GM21360 (cell line): ENCODE measurements at regions not wholly inside any gene's neighbourhood (a gene's known extent, or its start where the extent isn't known, plus 50 kb on each side); places are given as distances from the start of the nearest gene placed in this dataset.
"Not testable (repeated sequence)": the region's sequence is repeated elsewhere in the genome, so short reads cannot be mapped to it uniquely, and the experiment has no call there.

Experiments
- ATAC-seq: cut with Tn5 transposase; IDR thresholded peaks from one replicate; pipeline ENCODE4 v1.9.1; 2021; ENCODE audit warnings: mild to moderate bottlenecking, moderate library complexity; ENCODE audit not compliant: unreplicated experiment

DNA sequence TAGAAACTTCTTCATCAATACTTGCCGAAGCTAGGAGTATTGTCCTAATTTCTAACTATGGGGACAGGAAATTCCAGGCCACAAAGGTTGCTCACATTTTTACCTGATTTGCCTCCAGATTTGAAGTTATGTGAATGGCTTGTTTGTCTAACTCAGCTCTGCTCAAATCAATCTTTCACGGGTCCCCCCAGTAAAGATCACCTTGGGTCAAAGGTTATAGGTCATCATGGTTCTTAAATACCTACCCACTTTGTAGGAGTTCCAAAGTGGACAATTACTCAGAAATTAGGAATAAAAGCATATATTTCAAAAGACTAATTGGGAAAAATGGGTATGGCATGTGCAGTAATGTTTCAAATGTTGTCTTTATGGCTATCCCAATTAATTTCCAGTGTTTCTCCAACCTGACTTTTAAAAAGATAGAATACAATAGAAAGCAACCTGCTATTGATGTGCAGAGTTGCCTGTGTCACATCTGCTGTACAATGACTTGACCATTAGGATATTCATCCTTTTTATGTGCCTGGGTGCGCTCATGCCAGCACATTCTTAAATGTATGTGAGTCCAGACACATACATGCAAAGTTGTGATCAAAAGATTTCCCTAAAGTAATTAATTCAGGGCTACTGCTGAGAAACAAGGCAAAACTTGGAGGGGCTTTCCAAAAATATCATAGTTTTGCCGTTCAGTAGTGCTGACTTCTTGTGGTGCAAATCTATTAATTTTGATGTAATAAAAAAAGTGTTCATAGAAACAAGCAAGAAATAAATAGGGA, 126.1 kb downstream of the MYCN start:
- ATAC-seq, result no peak

DNA sequence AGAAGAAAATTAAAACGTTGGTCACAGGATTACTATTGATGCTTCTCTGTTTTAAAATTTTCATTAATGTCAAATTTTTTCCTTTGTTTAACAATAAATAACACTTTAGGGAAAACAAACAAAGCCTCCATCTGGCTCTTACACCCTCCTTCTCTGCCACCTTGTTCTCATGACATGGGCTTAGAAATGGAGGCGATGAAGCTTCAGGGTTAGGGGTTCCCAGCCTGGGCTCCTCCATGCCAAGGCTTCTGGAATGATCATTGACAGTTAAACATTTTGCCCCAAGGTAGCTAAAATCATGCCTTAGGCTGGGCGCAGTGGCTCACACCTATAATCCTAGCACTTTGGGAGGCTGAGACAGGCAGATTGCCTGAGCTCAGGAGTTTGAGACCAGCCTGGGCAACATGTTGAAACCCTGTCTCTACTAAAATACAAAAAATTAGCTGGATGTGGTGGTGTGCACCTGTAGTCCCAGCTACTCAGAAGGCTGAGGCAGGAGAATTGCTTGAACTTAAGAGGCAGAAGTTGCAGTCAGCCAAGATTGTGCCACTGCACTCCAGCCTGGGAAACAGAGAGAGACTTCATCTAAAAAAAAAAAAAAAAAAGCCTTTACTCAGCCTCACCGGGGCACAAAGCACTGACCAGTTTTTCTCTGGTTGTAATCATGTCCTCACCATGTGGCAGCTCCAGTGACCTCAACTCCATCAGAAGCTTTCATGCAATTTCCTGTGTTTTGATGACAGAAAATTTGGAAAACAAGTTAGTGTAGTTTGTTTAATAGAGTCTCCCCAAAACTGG, 125.1 kb downstream of the MYCN start:
- not testable (repeated sequence) for ATAC-seq

DNA sequence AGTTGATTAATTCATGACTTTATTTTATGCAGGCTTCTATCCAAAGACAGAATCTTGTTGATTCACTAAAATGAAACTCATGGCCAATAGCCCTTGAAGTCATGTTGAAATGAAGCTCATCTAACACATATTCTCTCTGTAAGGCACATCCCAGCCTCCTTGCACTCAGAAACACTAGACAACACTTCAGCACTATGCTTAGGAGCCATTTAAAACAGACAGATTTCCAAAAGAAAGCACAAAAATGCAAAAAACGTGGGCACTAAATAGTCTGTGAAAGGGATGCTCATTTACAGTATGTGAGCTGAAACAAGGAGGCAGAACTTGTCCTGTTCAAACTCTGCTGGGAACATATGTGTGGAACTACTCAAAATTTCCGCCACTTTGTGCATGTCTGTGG, 124.4 kb downstream of the MYCN start:
- ATAC-seq, result no peak

DNA sequence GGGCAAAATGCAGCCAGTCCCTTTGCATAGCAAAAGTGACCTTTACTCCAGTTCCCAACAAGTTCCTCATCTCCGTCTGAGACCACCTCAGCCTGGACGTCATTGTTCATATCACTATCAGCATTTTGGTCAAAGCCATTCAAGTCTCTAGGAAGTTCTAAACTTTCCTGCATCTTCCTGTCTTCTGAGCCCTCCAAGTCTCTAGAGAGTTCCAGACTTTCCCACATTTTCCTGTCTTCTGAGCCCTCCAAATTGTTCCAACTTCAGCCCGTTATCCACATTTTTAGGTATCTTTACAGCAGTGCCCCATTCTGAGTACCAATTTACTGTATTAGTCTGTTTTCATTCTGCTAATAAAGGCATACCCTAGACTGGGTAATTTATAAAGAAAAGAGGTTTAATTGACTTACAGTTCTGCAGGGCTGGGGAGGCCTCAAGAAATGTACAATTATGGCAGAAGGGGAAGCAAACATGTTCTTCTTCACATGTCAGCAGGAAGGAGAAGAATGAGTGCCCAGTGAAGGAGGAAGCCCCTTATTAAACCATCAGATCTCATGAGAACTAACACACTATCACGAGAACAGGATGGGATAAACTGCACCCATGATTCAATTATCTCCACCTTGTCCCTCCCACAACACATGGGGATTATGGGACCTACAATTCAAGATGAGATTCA, 123.7 kb downstream of the MYCN start:
- no peak for ATAC-seq

DNA sequence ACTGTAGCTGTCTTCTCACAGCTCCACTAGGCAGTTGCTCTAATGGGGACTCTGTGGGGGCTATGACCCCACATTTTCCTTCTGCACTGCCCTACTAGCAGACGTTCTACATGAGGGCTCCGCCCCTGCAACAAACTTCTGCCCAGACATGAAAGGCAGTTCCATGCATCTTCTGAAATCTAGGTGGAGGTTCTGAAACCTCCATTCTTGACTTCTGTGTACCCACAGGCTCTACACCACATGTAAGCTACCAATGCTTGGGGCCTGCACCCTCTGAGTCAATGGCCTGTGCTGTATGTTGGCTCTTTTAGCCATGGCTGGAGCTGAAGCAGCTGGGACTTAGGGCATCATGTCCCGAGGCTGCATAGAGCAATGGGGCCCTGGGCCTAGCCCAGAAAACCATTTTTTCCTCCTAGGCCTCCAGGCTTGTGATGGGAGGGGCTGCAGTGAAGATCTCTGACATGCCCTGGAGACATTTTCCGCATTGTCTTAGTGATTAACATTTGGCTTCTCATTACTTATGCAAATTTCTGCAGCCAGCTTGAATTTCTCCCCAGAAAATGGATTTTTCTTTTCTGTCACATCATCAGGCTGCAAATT, 123.0 kb downstream of the MYCN start:
- no peak for ATAC-seq

DNA sequence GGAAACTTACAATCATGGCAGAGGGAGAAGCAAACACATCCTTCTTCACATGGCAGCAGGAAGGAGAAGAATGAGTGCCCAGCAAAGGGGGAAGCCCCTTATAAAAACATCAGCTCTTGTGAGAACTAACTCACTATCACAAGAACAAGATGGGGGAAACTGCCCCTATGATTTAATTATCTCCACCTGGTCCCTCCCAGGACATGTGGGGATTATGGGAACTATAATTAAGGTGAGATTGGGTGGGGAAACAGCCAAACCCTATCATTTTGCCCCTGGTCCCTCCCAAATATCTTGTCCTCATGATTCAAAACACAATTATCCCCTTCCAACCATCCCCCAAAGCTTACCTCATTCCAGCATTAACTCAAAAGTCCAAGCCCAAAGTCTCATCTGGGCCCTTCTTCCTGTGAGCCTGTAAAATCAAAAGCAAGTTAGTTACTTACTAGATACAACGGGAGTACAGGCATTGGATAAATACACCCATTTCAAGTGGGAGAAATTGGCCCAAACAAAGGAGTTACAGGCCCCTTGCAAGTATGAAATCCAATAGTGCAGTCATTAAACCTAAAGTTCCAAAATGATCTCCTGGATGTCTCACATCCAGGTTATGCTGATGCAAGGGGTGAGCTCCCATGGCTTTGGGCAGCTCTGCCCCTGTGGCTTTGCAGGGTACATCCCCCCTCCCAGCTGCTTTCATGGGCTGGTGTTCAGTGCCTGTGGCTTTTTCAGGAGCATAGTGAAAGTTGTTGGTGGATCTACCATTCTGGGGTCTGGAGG, 122.3 kb downstream of the MYCN start:
- ATAC-seq, result no peak

DNA sequence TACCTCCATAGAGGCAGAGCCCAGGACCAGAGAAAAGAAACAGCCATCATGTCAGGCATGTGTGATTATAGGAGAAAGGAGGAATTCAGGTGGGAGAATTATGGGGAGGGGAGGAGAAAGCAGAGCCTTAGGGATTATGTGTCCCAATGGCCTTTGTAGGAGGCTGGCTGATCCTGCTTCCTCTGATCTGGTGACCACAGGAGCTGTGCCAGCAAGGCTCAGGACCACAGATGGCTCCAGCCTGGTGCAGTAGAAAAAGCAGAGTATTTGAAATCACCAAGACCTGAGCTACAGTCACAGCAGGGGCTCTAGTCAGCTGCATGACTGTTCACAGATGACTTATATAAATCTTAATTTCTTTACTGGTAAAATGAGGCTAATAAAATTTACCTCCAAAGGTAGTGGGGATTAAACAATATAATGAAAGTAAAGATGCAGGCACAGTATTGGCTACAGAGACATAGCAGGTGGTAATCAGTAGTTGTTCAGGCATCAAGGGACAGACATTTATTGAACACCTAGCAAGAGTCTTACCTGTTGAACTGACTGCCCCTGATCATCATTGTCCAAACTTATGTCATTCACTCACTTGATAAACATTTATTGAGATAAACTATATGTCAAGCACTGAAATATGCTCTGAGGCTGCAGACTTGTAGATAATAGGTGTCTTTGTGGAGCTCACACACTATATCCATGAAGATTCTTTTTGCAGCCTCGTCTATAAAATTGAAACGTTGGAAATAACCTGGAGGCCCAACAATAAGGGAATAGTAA, 121.3 kb downstream of the MYCN start:
- no peak for ATAC-seq

DNA sequence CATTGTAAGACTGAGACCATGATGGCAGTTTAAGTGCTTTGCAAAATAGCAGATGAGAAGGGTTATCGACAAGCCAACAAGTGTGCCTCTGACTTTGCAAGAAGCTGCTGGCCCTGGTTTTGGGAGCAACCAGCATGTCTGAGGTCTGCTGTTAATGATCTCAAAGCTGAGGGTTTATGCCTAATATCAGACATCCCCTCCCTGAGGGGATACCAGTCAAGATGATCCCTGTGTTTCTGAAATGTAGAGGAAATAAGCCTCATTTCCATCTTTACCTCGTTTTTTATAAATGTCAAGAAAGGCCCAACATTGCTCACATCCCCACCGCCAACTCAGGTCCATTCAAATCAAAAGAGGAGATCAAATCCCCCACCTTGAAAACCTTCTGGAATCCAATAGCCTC, 120.6 kb downstream of the MYCN start:
- ATAC-seq, result no peak

DNA sequence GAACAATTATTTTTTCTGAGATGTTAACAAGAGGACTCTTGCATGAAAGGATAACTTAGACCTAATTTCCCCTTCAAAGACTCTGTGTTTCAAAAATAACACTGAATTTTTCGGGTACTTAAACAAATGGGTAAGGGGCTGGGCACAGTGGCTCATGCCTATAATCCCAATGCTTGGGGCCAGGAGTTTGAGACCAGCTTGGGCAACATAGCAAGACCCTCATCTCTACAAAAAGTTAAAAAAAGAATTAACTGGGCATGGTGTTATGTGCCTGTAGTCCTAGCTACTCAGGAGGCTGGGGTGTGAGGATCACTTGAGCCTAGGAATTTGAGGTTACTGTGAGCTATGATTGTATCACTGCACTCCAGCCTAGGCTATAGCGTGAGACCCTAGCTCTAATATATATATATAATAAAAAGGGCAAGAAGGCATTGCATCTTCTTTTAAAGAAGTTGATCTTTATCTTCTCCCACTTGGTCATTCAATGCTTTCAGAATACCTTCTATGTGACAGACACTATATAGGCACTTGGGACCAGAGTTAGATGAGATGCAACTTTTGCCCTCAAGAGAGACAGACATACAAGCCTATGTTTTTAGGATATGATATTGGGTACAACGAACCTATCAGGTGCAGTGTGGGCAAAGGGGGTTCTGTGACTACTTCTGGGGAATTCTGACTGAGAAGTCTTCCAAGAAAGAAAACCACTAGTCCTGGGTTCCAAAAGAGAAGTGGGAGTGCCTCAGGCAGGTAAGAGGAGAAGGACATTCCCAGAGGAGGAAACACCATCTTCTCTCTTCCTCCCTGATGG, 120.0 kb downstream of the MYCN start:
- ATAC-seq, result no peak

DNA sequence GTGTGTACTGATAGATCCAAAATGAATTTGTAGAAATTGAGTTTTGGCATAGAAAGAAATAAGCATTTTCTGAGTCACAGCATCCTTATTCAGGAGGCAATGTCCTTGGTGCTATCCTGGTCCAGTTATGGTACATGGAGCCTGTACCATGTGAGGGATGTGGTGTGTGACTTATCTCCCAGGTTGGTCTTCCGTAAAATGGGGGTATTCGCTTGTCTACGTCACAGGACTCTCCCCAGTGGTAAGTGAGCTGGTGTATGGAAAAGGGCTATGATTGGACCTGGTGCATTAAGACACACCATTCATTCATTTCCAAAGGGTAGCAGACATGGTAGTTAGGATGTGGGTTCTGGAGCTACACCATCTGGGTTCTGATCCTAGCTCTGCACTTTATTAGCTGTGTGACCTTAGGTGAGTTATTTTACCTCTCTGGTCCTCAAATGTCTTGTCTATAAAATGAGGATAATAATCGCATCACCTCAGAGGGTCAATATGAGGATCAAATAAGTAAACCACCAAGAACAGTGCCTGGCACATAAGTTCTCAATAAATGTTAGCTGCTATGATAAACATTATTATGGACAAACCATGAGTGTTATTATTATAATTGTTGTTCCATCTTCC, 119.2 kb downstream of the MYCN start:
- no peak for ATAC-seq

DNA sequence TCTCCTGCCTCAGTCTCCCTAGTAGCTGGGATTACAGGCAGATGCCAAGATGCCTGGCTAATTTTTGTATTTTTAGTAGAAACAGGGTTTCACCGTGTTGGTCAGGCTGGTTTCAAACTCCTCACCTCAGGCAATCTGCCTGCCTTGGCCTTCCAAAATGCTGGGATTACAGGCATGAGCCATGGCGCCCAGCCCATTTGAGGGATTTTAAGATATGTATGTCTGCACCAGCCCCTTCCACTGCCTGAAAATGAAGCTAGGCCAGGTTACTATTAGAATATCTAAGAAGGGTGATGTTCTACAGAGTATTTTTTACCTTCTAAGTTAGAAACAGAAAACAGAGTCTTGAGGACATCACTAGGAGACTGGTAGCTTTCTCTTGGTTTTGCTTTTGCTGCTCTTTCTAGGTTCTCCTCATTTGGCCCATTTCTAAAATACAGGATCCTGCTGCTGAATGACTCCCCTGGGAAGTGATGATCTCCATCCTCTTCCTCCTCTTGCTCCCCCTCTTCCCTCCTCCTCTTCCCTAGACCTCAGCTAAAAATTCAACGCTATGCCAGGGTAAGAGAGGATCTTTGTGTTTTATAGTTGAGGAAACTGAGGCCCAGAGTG, 118.5 kb downstream of the MYCN start:
- no peak for ATAC-seq

DNA sequence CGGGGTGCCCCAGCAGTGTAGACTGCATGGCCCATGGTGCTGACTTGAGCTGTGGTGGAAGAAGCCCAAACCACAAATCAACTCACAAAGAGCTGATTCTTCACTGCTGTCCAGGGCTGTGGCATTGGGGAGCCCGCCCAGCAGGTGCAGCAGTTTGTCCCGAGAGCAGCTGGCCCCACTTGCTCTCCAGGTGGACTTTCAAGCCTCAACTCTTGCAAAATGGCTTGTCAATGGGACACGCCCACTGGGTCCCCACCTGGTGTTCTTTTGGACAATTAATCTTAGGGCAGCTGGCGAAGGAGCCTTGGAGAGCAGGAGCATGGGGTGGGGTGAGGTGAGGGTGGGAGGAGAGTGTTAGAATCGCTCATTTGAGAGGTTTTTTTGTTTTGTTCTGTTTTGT, 117.9 kb downstream of the MYCN start:
- ATAC-seq, result no peak

DNA sequence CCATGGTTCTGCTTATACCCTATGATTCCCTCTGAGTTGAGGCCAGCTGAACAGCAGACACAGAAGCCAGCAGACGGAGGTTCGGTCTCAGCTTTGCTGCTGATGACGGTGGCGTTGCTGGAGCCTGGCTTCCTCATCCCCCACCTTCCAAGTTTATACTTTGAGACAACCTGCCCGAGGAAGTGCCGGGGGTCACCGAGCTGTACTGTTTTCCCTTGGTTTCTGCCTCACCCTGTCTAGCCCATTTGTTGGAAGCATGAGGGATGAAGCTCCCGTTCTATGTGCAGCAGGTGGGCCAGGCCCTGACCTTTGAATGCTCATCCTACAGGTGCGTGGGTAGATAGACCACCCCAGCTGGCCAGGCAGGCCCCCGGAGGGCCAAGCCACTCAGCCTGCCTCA, 117.3 kb downstream of the MYCN start:
- ATAC-seq, result no peak

DNA sequence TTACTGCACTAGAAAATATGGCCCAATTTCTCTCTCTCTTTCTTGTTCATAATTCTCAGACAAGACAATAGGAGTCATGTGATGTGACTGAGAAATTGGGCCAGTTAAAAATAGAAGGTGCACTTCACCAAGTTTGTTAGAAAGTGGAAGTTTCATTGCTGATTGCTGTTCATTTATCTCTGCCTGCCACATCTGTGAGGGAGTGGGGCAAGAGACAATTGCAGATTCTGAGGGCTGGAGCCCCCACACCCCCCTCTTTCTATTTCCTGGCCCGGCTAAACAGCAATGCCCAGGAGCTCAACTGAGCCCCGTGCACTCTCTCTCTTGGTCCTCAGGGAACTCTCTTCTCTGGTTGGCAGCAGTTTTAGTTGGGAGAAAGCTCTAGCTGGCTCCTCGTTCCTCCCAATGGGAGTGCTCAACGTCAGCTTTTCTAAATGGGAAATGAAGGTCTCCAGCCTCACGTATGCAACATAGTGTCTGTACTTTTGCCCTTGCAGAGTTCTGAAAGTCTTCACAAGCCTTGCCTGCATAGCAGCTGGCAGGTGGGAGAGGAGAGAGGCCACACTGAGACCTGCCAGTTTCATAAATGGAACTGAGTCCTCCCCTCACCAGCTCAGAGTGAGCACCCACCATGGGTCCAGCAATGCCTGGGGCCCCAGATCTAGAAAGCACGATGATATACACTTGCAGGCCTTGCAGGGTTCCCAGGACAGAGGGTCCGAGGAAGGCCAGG, 115.7 kb downstream of the MYCN start:
- ATAC-seq, result peak; percentile 89

DNA sequence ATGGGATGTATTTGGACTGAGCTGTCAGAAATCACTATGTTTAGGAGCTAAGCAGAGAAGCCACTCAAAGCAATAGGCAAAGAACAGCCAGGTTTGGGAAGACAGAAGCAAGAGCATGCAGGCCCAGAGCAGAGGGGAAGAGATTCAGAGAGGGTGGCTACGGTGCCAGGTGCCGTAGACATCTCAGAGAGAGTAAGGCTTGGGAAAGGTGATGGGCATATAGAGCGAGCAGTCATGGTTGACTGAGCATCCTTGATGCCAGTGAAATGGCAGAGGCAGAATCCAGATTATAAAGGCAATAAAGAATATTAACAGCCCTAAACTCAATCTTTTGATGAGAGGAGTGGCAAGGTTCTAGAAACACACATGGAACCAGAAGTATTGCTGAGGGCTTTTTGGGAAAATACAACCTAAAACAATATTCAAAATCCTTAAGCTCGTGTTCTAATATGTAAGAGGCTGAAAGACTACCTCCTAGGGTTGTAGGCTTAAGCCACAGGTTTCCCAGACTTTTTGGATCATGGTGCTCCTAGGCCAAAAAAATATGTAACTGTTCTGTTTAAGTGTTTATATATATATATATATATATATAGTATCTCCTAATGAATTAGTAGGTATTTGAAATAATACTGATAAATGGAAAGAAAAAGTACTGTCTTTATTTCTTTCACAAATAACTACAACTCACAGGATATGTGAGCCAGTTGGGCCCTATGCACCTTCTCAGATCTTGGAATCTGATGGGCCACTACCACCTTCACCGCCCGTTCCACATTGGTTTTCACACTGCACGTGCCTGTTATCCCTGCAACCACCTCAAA, 113.3 kb downstream of the MYCN start:
- no peak for ATAC-seq

DNA sequence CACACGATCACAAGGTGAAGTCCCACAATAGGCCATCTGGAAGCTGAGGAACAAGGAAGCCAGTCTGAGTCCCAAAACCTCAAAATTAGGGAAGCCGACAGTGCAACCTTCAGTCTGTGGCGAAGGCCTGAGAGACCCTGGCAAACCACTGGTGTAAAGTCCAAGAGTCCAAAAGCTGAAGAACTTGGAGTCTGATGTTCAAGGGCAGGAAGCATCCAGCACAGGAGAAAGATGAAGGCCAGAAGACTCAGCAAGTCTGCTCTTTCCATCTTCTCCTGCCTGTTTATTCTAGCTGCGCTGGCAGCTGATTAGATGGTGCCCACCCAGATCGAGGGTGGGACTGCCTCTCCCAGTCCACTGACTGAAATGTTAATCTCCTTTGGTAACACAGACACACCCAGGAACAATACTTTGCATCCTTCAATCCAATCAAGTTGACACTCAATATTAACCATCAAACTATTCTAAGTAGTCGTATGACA, 112.3 kb downstream of the MYCN start:
- ATAC-seq, result not testable (repeated sequence)
